ENCODE measurements at regions not wholly inside any gene's neighbourhood (a gene's known extent, or its start where the extent isn't known, plus 50 kb on each side); places are given as distances from the start of the nearest gene placed in this dataset.

DNA sequence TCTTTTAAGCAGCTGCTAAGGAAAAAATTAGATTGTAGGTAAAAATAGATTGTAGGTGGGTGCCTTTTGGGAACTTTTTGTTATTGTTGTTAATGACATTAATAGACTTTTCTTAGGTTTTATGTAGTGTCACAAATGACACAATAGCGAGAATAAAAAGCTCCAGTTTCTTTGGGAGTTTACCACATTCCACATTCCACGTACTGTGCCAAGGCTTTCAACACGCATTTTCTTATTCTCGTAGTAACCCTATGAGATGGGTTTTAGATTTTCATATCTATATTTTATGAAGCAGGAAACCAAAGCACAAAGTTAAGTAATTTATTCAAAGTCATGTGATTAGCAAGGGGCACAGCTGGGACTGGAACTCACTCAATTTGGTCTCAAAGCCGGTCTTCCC, 103.8 kb downstream of the XRCC2 start:
- WGBS, 2 experiments (ENCODE audit: extremely low coverage in 2 of 2, insufficient read length in 1 of 2) = 80% methylated on average over 1 of the region's 5 CpGs; no CpG with 5 or more reads in 1 of the 2 experiments
- intact Hi-C loops (cut with micrococcal nuclease) = no loop called here
- H3K23ac ChIP-seq (ENCODE audit: low read depth, low read length) = no peak overlapping the region
- H3K56ac ChIP-seq (ENCODE audit: extremely low read depth, insufficient read depth, low read length) = no peak overlapping the region
- no peak overlapping the region for H3K27ac ChIP-seq (ENCODE audit: insufficient read depth, low read length)
- ChIA-PET POLR2A (ENCODE audit: unreplicated experiment) (no interaction called here), CTCF (no interaction called here)
- H3K27me3 ChIP-seq (ENCODE audit: control insufficient read depth, insufficient read depth, low read length) = no peaks in the 10 kb centered on the region; the same call in 1 of the 2 replicates
- DNase-seq = no peak
- H3K9me3 ChIP-seq (ENCODE audit: control insufficient read depth, insufficient read depth, low read length) = no peaks in the 10 kb centered on the region
- H4K8ac ChIP-seq (ENCODE audit: low read depth in 2 of 2, low read length in 2 of 2) = no peak overlapping the region
- H3K9ac ChIP-seq (ENCODE audit: low read depth, low read length) = no peak overlapping the region
- in situ Hi-C loops (cut with MboI; ENCODE audit: low sequenced_read_pairs) = no loop called here
- BruUV-seq (replicated peaks) = no TSS peak
- TF ChIP-seq RAD21 (IDR thresholded peaks at IDR 0.05; ENCODE audit: low read length) (no peak), SMC3 (IDR thresholded peaks at IDR 0.05; ENCODE audit: low read depth, low read length) (no peak), RFX5 (IDR thresholded peaks at IDR 0.05; ENCODE audit: low read depth, low read length) (no peak), FOS (IDR thresholded peaks at IDR 0.05; ENCODE audit: low read depth, low read length) (no peak), MAFK (IDR thresholded peaks at IDR 0.05; ENCODE audit: low read depth, low read length) (no peak), BHLHE40 (IDR thresholded peaks at IDR 0.05; ENCODE audit: low read depth, low read length) (no peak), MAZ (IDR thresholded peaks at IDR 0.05; ENCODE audit: borderline replicate concordance, low read depth, low read length) (no peak), MXI1 (IDR thresholded peaks at IDR 0.05; ENCODE audit: borderline replicate concordance, low read depth, low read length) (no peak), NFE2L2 (IDR thresholded peaks at IDR 0.05; ENCODE audit: low read depth, low read length) (no peak), CHD1 (IDR thresholded peaks at IDR 0.05; ENCODE audit: low read depth, low read length) (no peak), CEBPB (IDR thresholded peaks at IDR 0.05; ENCODE audit: low read depth, low read length) (no peak), POLR2A (IDR thresholded peaks at IDR 0.05; ENCODE audit: low read depth, low read length) (no peak), RCOR1 (IDR thresholded peaks at IDR 0.05; ENCODE audit: insufficient replicate concordance, low read length) (no peak)
- TF ChIP-seq, protein P1, sequence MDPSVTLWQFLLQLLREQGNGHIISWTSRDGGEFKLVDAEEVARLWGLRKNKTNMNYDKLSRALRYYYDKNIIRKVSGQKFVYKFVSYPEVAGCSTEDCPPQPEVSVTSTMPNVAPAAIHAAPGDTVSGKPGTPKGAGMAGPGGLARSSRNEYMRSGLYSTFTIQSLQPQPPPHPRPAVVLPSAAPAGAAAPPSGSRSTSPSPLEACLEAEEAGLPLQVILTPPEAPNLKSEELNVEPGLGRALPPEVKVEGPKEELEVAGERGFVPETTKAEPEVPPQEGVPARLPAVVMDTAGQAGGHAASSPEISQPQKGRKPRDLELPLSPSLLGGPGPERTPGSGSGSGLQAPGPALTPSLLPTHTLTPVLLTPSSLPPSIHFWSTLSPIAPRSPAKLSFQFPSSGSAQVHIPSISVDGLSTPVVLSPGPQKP (IDR thresholded peaks at IDR 0.05; ENCODE audit: borderline replicate concordance, low read depth, low read length) = no peak
- TF ChIP-seq, protein P2, sequence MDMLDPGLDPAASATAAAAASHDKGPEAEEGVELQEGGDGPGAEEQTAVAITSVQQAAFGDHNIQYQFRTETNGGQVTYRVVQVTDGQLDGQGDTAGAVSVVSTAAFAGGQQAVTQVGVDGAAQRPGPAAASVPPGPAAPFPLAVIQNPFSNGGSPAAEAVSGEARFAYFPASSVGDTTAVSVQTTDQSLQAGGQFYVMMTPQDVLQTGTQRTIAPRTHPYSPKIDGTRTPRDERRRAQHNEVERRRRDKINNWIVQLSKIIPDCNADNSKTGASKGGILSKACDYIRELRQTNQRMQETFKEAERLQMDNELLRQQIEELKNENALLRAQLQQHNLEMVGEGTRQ (IDR thresholded peaks at IDR 0.05; ENCODE audit: low read depth, low read length) = no peak
- TF ChIP-seq, protein P3, sequence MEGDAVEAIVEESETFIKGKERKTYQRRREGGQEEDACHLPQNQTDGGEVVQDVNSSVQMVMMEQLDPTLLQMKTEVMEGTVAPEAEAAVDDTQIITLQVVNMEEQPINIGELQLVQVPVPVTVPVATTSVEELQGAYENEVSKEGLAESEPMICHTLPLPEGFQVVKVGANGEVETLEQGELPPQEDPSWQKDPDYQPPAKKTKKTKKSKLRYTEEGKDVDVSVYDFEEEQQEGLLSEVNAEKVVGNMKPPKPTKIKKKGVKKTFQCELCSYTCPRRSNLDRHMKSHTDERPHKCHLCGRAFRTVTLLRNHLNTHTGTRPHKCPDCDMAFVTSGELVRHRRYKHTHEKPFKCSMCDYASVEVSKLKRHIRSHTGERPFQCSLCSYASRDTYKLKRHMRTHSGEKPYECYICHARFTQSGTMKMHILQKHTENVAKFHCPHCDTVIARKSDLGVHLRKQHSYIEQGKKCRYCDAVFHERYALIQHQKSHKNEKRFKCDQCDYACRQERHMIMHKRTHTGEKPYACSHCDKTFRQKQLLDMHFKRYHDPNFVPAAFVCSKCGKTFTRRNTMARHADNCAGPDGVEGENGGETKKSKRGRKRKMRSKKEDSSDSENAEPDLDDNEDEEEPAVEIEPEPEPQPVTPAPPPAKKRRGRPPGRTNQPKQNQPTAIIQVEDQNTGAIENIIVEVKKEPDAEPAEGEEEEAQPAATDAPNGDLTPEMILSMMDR (conservative IDR thresholded peaks at IDR 0.05; ENCODE audit: low read depth, low read length) = no peak
- H3K14ac ChIP-seq (replicated peaks; ENCODE audit: low read depth, low read length) = no peak overlapping the region
- dilution Hi-C loops (cut with HindIII; ENCODE audit: low sequenced_read_pairs, unreplicated experiment) = no loop called here
- H3K9me1 ChIP-seq (ENCODE audit: insufficient read depth, low read length) = no peaks in the 10 kb centered on the region
- no peak overlapping the region for H2BK15ac ChIP-seq (ENCODE audit: low read depth, low read length)
- no peak overlapping the region for H2BK120ac ChIP-seq (ENCODE audit: low read depth, low read length)
- no peak overlapping the region for H2BK20ac ChIP-seq (ENCODE audit: low read depth, low read length)
- ATAC-seq (ENCODE audit: low read depth) = no peak
- no peak overlapping the region for H2AFZ ChIP-seq (replicated peaks; ENCODE audit: low read length, poor library complexity)
- H2BK5ac ChIP-seq (ENCODE audit: low read depth, low read length, poor library complexity, severe bottlenecking) = no peak overlapping the region
- H4K20me1 ChIP-seq (ENCODE audit: insufficient read depth, low read length) = no peaks in the 10 kb centered on the region
- H3K4me3 ChIP-seq (ENCODE audit: insufficient read depth, low read depth, low read length) = no peak overlapping the region
- no peaks in the 10 kb centered on the region for H3K4me1 ChIP-seq (ENCODE audit: control insufficient read depth, insufficient read depth, low read length)
- H4K5ac ChIP-seq (ENCODE audit: low read depth, low read length) = no peak overlapping the region
- no peak overlapping the region for H2AK5ac ChIP-seq (ENCODE audit: low read depth, low read length)
- H3K4me2 ChIP-seq (ENCODE audit: low read depth, low read length) = no peak overlapping the region
- H3K36me3 ChIP-seq (ENCODE audit: control insufficient read depth, insufficient read depth, low read length) = no peaks in the 10 kb centered on the region
- H2AK9ac ChIP-seq (replicated peaks; ENCODE audit: low read depth, low read length, poor library complexity) = no peak overlapping the region
- H3K18ac ChIP-seq (ENCODE audit: low read depth, low read length) = no peak overlapping the region
- H3K79me1 ChIP-seq (ENCODE audit: low read depth in 1 of 2, low read length in 2 of 2) = no peaks in the 10 kb centered on the region
- no peak overlapping the region for H3K4ac ChIP-seq (ENCODE audit: low read depth, low read length)
- no peak overlapping the region for H4K91ac ChIP-seq (ENCODE audit: insufficient read depth, low read depth, low read length)
